HL-60 (cell line): ENCODE measurements at regions not wholly inside any gene's neighbourhood (a gene's known extent, or its start where the extent isn't known, plus 50 kb on each side); places are given as distances from the start of the nearest gene placed in this dataset.

ENCODE experiments used
- DNase-seq, 2 experiments: peaks; one replicate each; pipeline ENCODE4 v3.0.0-alpha.2; 2010 to 2020; ENCODE audit warnings: low read depth in 1 of 2, low spot score in 1 of 2
- H3K27ac ChIP-seq: fragments of 250-450 bp; sonication (Bioruptor Pico); replicated peaks from 2 replicates; pipeline ENCODE4 v1.5.1; 2020; ENCODE audit warnings: mild to moderate bottlenecking, moderate library complexity
- H3K27me3 ChIP-seq: fragments of 250-450 bp; sonication (Bioruptor Pico); 2 replicates; pipeline ENCODE4 v1.5.1; 2021; ENCODE audit warnings: mild to moderate bottlenecking, moderate library complexity; ENCODE audit not compliant: insufficient read depth, poor library complexity, severe bottlenecking
- H3K4me3 ChIP-seq: replicated peaks from 2 replicates; pipeline ENCODE4 v1.5.1; 2011; ENCODE audit warnings: mild to moderate bottlenecking, control low read depth, low read length; ENCODE audit not compliant: insufficient read depth
- CTCF ChIP-seq: IDR thresholded peaks from one replicate; pipeline ENCODE4 v1.5.1; 2011; ENCODE audit warnings: low read length, control low read depth, inconsistent platforms; ENCODE audit not compliant: insufficient read depth
- GABPA ChIP-seq: IDR thresholded peaks from 2 replicates; pipeline ENCODE4 v1.6.1; 2012; ENCODE audit warnings: low read depth
- POLR2AphosphoS5 ChIP-seq: IDR thresholded peaks from 2 replicates; pipeline ENCODE4 v1.6.1; 2012; ENCODE audit warnings: low read depth
- REST ChIP-seq: IDR thresholded peaks from 2 replicates; pipeline ENCODE4 v1.6.1; 2012; ENCODE audit warnings: low read depth; ENCODE audit not compliant: insufficient replicate concordance
- SPI1 ChIP-seq: IDR thresholded peaks from 2 replicates; pipeline ENCODE4 v1.6.1; 2012; ENCODE audit warnings: low read depth, mild to moderate bottlenecking, borderline replicate concordance

- Histone ChIP-seq H3K27ac (no peak overlapping the region), H3K4me3 (no peak overlapping the region), H3K27me3 (no peaks in the 10 kb centered on the region)
- no peak for DNase-seq
- no peak for TF ChIP-seq POLR2AphosphoS5
- TF ChIP-seq CTCF = no peak
- no peak for TF ChIP-seq SPI1
- no peak for TF ChIP-seq REST
- no peak for TF ChIP-seq GABPA
Observed at GRCh38 chr7:46589286-46589685, 668.2 kb upstream of the IGFBP3 start.

GRCh38 chr7:46586406-46586805 lies 665.3 kb upstream of the IGFBP3 start:
- DNase-seq = no peak

GRCh38 chr7:46583656-46584055 lies 662.6 kb upstream of the IGFBP3 start:
- Histone ChIP-seq H3K27ac (no peak overlapping the region), H3K27me3 (no peaks in the 10 kb centered on the region), H3K4me3 (no peak overlapping the region)
- no peak for DNase-seq
- TF ChIP-seq CTCF (no peak), POLR2AphosphoS5 (no peak), REST (no peak)

More at GRCh38 chr7:46586406-46586805, 665.3 kb upstream of the IGFBP3 start:
- no peak overlapping the region for H3K27ac ChIP-seq
- TF ChIP-seq POLR2AphosphoS5 = no peak
- no peak for TF ChIP-seq GABPA
- no peak for TF ChIP-seq REST
- no peak for TF ChIP-seq CTCF
- no peak for TF ChIP-seq SPI1
- H3K4me3 ChIP-seq = no peak overlapping the region
- no peaks in the 10 kb centered on the region for H3K27me3 ChIP-seq
